Tibial nerve (tissue), 3 donors: ENCODE measurements at regions not wholly inside any gene's neighbourhood (a gene's known extent, or its start where the extent isn't known, plus 50 kb on each side); places are given as distances from the start of the nearest gene placed in this dataset.
"Not testable (repeated sequence)": the region's sequence is repeated elsewhere in the genome, so short reads cannot be mapped to it uniquely, and the experiment has no call there.

Experiments used
- EP300 ChIP-seq, 2 donors: sonication (generic); formaldehyde crosslinking; IDR thresholded peaks; one replicate each; pipeline ENCODE4 v1.6.1; 2017; ENCODE audit warnings: antibody characterized with exemption in 2 of 2, mild to moderate bottlenecking in 1 of 2
- POLR2A ChIP-seq, 2 donors: fragments of 450-650 bp; IDR thresholded peaks; one replicate each; pipeline ENCODE4 v1.6.1; 2017; ENCODE audit warnings: antibody characterized with exemption in 2 of 2, mild to moderate bottlenecking in 2 of 2, moderate library complexity in 2 of 2

DNA sequence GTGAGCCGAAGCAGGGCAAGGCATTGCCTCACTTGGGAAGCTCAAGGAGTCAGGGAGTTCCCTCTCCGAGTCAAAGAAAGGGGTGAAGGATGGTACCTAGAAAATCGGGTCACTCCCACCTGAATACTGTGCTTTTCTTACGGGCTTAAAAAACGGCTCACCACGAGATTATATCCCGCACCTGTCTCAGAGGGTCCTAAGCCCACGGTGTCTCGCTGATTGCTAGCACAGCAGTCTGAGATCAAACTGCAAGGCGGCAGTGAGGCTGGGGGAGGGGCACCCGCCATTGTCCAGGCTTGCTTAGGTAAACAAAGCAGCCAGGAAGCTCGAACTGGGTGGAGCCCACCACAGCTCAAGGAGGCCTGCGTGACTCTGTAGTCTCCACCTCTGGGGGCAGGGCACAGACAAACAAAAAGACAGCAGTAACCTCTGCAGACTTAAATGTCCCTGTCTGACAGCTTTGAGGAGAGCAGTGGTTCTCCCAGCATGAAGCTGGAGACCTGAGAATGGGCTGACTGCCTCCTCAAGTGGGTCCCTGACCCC, 254.7 kb downstream of the FOXD4L6 start:
- not testable (repeated sequence) for TF ChIP-seq POLR2A, EP300 (IDR thresholded peaks at IDR 0.05)
